Activated CD4-positive, alpha-beta T cell treated with anti-CD3 and anti-CD28 coated beads for 36 hours (primary cell): ENCODE measurements at regions not wholly inside any gene's neighbourhood (a gene's known extent, or its start where the extent isn't known, plus 50 kb on each side); places are given as distances from the start of the nearest gene placed in this dataset.

Source experiments
- ATAC-seq: fragments of 200-7000 bp; cut with Tn5 transposase; one replicate; pipeline ENCODE4 v1.10.0; 2021; ENCODE audit warnings: mild to moderate bottlenecking, moderate library complexity
- CTCF ChIA-PET: fragments of 350-600 bp; sonication (Branson Sonifier 250); formaldehyde crosslinking; loops from one replicate; lab custom pipeline; 2021; ENCODE audit warnings: antibody characterized with exemption; lab: Charles Lee
- POLR2A ChIA-PET: fragments of 350-600 bp; sonication (Branson Sonifier 250); formaldehyde crosslinking; loops from one replicate; lab custom pipeline; 2021; ENCODE audit warnings: antibody characterized with exemption, inconsistent platforms; lab: Charles Lee
- DNase-seq: peaks from one replicate; pipeline ENCODE4 v3.0.0-alpha.2; 2020
- H3K27ac Mint-ChIP-seq: one replicate; pipeline ENCODE4 v1.8.0; 2021; ENCODE audit warnings: mixed read lengths
- H3K27me3 Mint-ChIP-seq: one replicate; pipeline ENCODE4 v1.8.0; 2021; ENCODE audit warnings: mixed read lengths
- H3K36me3 Mint-ChIP-seq: one replicate; pipeline ENCODE4 v1.8.0; 2021; ENCODE audit warnings: low read depth, mixed read lengths
- H3K4me1 Mint-ChIP-seq: one replicate; pipeline ENCODE4 v1.8.0; 2021; ENCODE audit warnings: mixed read lengths
- H3K4me3 Mint-ChIP-seq: one replicate; pipeline ENCODE4 v1.8.0; 2021; ENCODE audit warnings: mild to moderate bottlenecking, moderate library complexity, mixed read lengths
- H3K9me3 Mint-ChIP-seq: one replicate; pipeline ENCODE4 v1.8.0; 2021; ENCODE audit warnings: low read depth, mixed read lengths
- intact Hi-C, 2 experiments: fragments of 100-400 bp; cut with DNase I in 1 of 2; cut with micrococcal nuclease in 1 of 2; formaldehyde crosslinking; loops; one replicate each; pipeline versions ENCODE4 v1.14.2 to v1.15.1; 2022 to 2024; cut with DNase I, micrococcal nuclease

DNA sequence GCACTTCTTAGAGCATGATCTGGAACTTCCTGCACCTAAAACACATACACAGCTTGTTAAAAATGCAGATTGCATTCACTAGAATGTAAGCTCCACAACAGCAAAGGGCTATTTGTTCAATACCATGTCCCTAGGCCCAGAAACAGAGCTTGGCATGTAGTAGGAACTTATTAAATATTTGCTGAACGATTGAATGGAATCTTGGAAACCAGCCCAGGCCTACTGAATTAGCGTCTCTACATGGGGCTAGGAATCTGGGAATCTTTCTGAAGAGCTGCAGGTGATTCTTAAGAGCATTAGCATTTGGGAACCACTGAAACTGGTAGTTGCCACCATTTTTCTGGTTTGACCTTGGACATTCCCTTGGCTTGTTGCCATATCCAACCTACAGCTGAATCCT, 234.1 kb downstream of the STIM2 start:
- peaks cover 18% of the 10 kb centered on the region for H3K27me3 Mint-ChIP-seq
- ATAC-seq (no peak), DNase-seq (no peak)
- intact Hi-C loops = no loop called here
- no peak overlapping the region for H3K27ac Mint-ChIP-seq
- H3K36me3 Mint-ChIP-seq = no peaks in the 10 kb centered on the region
- no peaks in the 10 kb centered on the region for H3K4me1 Mint-ChIP-seq
- POLR2A ChIA-PET = no interaction called here
- no peak overlapping the region for H3K4me3 Mint-ChIP-seq
- CTCF ChIA-PET = interaction anchor here (0.9 kb wide), 1 partner anchor 1719 kb away, joined by 3 read pairs; no protein-coding TSS in a partner anchor
- H3K9me3 Mint-ChIP-seq = no peaks in the 10 kb centered on the region

DNA sequence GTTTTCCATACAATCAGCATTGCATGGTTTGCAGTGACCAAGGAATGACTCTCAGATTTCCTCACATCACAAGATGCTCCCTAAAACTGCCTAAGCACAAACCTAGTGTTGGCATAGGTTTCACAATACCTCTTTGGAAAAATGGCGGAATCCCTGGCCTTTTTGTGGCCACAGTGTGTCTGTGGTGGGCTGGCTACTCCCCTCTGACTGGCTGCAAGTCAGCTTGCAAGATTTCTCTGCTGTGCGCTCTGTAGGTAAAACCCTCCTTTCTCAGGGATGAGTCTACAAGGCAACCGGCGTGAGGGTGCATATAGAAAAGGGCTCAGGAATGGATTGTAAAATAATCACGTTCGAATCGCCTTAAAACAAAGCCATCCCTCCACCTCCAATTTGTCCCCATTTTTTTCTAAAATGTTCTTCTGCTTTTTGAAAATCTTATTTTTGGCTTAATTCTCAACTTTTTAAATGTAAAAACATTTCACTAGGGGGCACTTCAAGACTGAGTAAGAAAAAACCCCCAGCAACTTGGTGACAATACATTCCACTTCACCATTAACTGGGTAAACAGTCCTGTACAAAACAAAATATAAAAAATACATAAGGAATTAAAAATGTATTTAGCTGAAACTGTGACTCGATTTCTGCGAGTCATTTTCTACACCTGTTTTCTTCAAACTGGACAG, 235.6 kb downstream of the STIM2 start:
- intact Hi-C loops = no loop called here
- H3K4me1 Mint-ChIP-seq = no peaks in the 10 kb centered on the region
- no peaks in the 10 kb centered on the region for H3K36me3 Mint-ChIP-seq
- DNase-seq (no peak), ATAC-seq (no peak)
- H3K27me3 Mint-ChIP-seq = peaks cover 9% of the 10 kb centered on the region
- H3K27ac Mint-ChIP-seq = no peak overlapping the region
- H3K4me3 Mint-ChIP-seq = no peak overlapping the region
- no peaks in the 10 kb centered on the region for H3K9me3 Mint-ChIP-seq
- CTCF ChIA-PET = no interaction called here
- POLR2A ChIA-PET = no interaction called here

DNA sequence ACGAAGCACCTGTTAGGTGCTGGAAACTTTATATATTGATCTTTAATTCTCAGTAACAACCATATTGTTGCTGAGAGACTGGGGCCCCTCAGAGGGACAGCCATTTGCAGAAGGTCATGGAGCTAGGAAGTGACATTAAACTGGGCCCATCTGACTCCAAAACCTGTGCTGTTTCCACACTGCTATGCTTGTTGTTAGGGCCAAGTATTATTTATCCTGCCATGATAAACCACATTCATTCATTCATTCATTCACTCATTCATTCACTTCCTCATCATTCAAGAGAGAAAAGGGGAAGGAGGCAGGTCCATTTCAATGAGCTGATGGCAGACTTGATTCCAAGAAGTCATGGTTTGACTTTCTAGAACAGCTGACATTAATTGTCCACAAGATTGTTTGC, 237.4 kb downstream of the STIM2 start:
- H3K4me1 Mint-ChIP-seq = no peaks in the 10 kb centered on the region
- POLR2A ChIA-PET = no interaction called here
- intact Hi-C loops = no loop called here
- H3K27ac Mint-ChIP-seq = no peak overlapping the region
- H3K9me3 Mint-ChIP-seq = no peaks in the 10 kb centered on the region
- H3K27me3 Mint-ChIP-seq = peaks cover 2% of the 10 kb centered on the region
- DNase-seq (no peak), ATAC-seq (no peak)
- CTCF ChIA-PET = interaction anchor here (0.6 kb wide), 1 partner anchor 16 kb away, joined by 3 read pairs; no protein-coding TSS in a partner anchor
- no peaks in the 10 kb centered on the region for H3K36me3 Mint-ChIP-seq
- no peak overlapping the region for H3K4me3 Mint-ChIP-seq

DNA sequence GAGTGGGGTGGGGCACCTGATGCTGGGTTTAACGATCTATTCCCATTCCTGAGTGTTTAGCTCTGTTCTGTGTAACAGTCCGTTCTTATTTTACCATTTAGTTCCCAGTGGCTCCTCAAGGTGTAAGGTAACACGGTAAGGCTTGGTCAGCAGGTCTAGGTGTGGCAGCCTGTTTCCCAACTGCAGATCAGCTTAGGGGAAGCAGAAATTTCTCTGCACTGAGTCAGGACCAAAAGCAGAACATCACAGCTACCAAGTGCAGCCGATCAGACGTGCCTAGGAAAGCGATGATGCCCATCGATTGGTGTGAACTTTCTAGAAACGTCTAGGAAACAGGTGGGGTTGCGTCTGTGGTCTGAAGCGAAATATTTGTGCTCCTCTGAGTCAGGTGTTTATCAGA, 240.1 kb downstream of the STIM2 start:
- ChIA-PET POLR2A (no interaction called here), CTCF (no interaction called here)
- Mint-ChIP-seq H3K36me3 (no peaks in the 10 kb centered on the region), H3K4me1 (no peaks in the 10 kb centered on the region), H3K9me3 (no peaks in the 10 kb centered on the region), H3K4me3 (no peak overlapping the region), H3K27me3 (peaks cover 4% of the 10 kb centered on the region), H3K27ac (no peak overlapping the region)
- intact Hi-C loops = no loop called here
- no peak for ATAC-seq
- DNase-seq = no peak

DNA sequence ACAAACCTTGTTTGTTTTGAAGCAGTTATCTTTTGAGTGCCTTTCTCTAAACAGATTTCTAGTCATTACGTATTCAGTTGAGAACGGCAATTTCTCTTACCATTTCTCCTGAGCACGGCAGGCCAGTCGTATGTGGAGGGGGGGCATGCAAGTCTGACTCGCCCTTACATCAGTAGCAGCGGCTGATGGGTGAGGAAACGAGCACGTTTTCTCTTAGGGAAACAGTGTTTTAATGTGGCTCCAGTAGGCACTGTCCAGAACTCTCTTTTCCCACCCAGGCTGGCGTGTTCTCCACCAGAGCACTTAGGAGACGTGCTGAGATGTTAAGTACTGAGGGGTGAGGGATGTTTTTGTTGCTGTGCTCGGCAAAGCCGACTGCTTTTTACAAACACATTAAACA, 240.5 kb downstream of the STIM2 start:
- ChIA-PET POLR2A (no interaction called here), CTCF (no interaction called here)
- H3K4me1 Mint-ChIP-seq = no peaks in the 10 kb centered on the region
- DNase-seq = no peak
- no peak overlapping the region for H3K4me3 Mint-ChIP-seq
- no peaks in the 10 kb centered on the region for H3K36me3 Mint-ChIP-seq
- H3K27ac Mint-ChIP-seq = no peak overlapping the region
- no peak for ATAC-seq
- intact Hi-C loops = no loop called here
- peaks cover 4% of the 10 kb centered on the region for H3K27me3 Mint-ChIP-seq
- no peaks in the 10 kb centered on the region for H3K9me3 Mint-ChIP-seq

DNA sequence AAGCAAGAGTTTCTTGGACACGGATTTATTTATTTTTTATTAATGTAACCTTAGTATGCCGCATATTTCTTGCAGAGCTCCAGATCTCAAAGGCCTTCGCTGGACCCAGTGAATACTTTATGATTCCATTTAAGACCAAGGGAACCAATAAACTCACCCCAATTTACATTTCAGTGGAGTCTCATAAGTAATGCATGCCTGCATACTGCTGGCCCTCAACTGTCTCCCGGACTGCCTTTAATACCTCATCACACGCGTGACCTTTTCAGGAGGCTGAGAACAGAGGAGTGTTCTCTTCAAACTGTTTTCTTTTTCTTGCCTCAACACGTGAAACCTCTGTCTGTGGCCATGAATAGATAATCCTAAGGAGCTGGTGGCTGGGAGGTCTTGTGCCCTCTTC, 240.9 kb downstream of the STIM2 start:
- H3K9me3 Mint-ChIP-seq = no peaks in the 10 kb centered on the region
- no peak overlapping the region for H3K27ac Mint-ChIP-seq
- POLR2A ChIA-PET = no interaction called here

DNA sequence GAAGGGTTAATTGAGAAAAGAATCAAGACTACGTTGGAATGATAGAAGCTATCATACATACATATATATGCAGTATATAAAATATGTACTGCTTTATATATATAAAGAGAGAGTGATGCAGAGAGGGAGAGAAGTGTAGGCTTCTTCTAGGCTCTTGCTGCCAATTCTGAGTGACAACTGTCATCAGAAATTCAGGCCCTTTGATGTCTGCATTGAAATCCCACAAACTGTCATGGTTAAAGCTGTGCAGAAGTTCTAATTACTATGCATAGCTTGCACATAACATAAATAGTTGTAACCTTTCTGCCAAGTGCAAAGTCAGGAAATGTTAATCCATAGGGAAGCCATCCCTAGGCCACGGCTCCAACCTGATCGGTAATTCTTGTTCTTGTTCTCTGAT, 251.0 kb downstream of the STIM2 start:
- POLR2A ChIA-PET = no interaction called here
- CTCF ChIA-PET = no interaction called here
- H3K4me1 Mint-ChIP-seq = no peaks in the 10 kb centered on the region
- peaks cover 2% of the 10 kb centered on the region for H3K9me3 Mint-ChIP-seq
- peaks cover 6% of the 10 kb centered on the region for H3K27me3 Mint-ChIP-seq
- no peak overlapping the region for H3K4me3 Mint-ChIP-seq
- no peak overlapping the region for H3K27ac Mint-ChIP-seq
- ATAC-seq (no peak), DNase-seq (no peak)
- intact Hi-C loops = no loop called here
- H3K36me3 Mint-ChIP-seq = no peaks in the 10 kb centered on the region

More for the DNA sequence above, 240.9 kb downstream of the STIM2 start:
- intact Hi-C loops = no loop called here
- peaks cover 7% of the 10 kb centered on the region for H3K27me3 Mint-ChIP-seq
- CTCF ChIA-PET = no interaction called here
- no peaks in the 10 kb centered on the region for H3K36me3 Mint-ChIP-seq
- ATAC-seq (no peak), DNase-seq (no peak)
- H3K4me3 Mint-ChIP-seq = no peak overlapping the region
- no peaks in the 10 kb centered on the region for H3K4me1 Mint-ChIP-seq

DNA sequence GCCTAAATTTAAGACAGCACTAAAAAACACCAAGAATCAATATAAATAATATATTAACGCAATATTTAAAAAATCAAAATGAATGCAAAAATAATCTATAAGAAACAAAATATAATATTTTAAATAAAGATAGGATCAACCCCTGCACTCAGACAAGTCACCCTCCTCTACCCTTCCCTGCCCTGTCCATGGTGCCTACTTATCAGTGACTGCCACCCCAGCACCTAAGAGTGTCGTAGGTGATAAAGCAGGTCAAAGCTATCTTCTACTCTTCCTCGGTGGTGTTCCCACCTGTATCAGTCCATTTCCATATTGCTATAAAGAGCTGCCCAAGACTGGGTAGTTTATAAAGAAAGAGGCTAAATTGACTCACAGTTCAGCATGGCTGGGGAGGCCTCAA, 251.9 kb downstream of the STIM2 start:
- ChIA-PET POLR2A (no interaction called here), CTCF (no interaction called here)
- H3K9me3 Mint-ChIP-seq = peaks cover 2% of the 10 kb centered on the region
- intact Hi-C loops = no loop called here
- ATAC-seq (no peak), DNase-seq (no peak)
- no peaks in the 10 kb centered on the region for H3K4me1 Mint-ChIP-seq
- no peak overlapping the region for H3K4me3 Mint-ChIP-seq
- peaks cover 6% of the 10 kb centered on the region for H3K27me3 Mint-ChIP-seq
- H3K36me3 Mint-ChIP-seq = no peaks in the 10 kb centered on the region
- no peak overlapping the region for H3K27ac Mint-ChIP-seq

DNA sequence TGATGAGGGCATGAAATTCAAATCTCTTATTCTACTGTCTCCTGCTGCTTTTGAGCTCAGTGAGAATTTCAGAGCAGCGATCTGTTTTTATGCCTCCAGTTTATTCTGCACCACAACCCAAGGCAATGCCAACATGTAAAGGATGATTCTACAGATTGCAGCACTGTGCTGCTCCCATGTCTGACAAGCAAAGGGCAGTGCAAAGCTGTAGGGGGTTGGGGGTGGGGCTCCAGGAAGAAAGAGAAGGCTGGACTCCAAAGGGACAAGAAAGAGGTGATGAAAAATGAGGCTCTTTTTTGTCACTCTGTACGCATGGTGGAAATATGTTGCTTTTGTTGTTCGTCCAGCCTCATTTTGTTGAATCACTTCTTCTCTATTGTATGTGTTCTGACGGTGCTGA, 254.6 kb downstream of the STIM2 start:
- ChIA-PET POLR2A (no interaction called here), CTCF (no interaction called here)
- no peak overlapping the region for H3K27ac Mint-ChIP-seq
- ATAC-seq (no peak), DNase-seq (no peak)
- peaks cover 6% of the 10 kb centered on the region for H3K27me3 Mint-ChIP-seq
- no peaks in the 10 kb centered on the region for H3K36me3 Mint-ChIP-seq
- H3K9me3 Mint-ChIP-seq = peaks cover 2% of the 10 kb centered on the region
- H3K4me1 Mint-ChIP-seq = no peaks in the 10 kb centered on the region
- intact Hi-C loops = no loop called here
- no peak overlapping the region for H3K4me3 Mint-ChIP-seq

DNA sequence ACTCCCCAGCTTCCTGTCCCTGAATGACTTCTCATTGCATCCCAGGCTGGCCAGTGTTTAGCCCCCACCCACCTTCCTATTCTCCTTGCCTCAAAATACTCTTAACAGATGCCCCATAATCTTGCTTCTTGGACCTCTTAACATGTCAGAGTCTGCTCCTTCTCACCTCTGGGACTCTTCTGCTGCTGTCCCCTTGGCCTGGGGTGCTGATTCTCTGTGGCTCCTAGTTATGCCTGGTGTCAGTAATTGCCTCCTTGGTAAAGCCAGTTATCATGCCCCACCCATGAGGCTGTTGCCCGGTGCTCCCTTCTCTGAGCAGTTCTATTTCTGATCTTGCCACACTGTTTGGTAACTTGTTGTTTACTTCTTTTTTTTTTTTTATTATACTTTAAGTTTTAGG, 256.8 kb downstream of the STIM2 start:
- DNase-seq (no peak), ATAC-seq (no peak)
- Mint-ChIP-seq H3K4me3 (no peak overlapping the region), H3K27me3 (peaks cover 6% of the 10 kb centered on the region), H3K27ac (no peak overlapping the region), H3K36me3 (no peaks in the 10 kb centered on the region), H3K9me3 (peaks cover 2% of the 10 kb centered on the region), H3K4me1 (no peaks in the 10 kb centered on the region)
- intact Hi-C loops = no loop called here
- CTCF ChIA-PET = interaction anchor here (0.8 kb wide), 1 partner anchor 81 kb away, joined by 3 read pairs; no protein-coding TSS in a partner anchor
- POLR2A ChIA-PET = no interaction called here

DNA sequence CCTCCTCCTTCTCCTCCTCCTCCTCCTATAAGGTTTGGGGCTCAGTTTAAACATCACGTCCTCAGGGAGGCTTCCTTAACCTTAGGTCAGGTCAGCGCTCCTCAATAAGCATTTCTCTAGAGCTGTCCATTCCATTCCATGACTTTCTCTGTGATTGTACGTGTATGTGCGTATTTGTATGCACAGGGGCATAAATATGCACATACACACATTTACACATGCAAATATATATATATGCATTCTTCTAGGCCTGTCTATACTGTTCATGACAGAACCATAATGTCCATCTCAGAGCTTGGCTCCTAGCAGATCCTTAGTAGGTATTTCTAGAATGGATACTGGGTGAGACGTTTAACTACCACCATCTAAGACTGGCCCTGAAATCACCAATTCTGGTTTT, 258.6 kb downstream of the STIM2 start:
- peaks cover 6% of the 10 kb centered on the region for H3K27me3 Mint-ChIP-seq
- peaks cover 2% of the 10 kb centered on the region for H3K9me3 Mint-ChIP-seq
- CTCF ChIA-PET = no interaction called here
- POLR2A ChIA-PET = no interaction called here
- H3K27ac Mint-ChIP-seq = no peak overlapping the region
- intact Hi-C loops = no loop called here
- ATAC-seq = no peak
- no peak for DNase-seq
- H3K4me1 Mint-ChIP-seq = no peaks in the 10 kb centered on the region
- H3K4me3 Mint-ChIP-seq = no peak overlapping the region
- no peaks in the 10 kb centered on the region for H3K36me3 Mint-ChIP-seq

DNA sequence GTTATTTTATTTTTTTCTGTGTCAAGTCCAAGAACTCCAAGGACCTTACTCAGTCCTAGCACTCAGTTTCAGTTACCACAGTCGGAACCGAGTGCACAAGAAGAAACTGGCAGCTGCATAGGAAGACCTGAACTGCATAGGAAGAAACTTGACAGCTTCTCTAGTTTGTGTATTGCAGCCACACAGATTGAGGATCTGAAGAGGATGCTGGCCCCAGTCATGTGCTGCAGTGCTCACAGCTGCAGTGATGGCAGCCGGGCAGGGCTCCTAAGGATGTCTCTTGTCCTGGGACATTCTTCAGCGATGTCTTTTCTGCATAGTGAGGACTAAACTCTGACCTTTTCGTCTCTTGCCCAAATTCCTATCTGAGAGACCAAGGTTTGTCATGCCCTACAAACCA, 261.2 kb downstream of the STIM2 start:
- CTCF ChIA-PET = no interaction called here
- intact Hi-C loops = no loop called here
- ATAC-seq = no peak
- Mint-ChIP-seq H3K4me1 (no peaks in the 10 kb centered on the region), H3K27ac (no peak overlapping the region), H3K27me3 (peaks cover 2% of the 10 kb centered on the region), H3K36me3 (no peaks in the 10 kb centered on the region), H3K9me3 (no peaks in the 10 kb centered on the region), H3K4me3 (no peak overlapping the region)
- no peak for DNase-seq
- POLR2A ChIA-PET = interaction anchor here (0.6 kb wide), 1 partner anchor 71 kb away, joined by 7 read pairs; no protein-coding TSS in a partner anchor
